HS-5 (cell line): ENCODE measurements at regions not wholly inside any gene's neighbourhood (a gene's known extent, or its start where the extent isn't known, plus 50 kb on each side); places are given as distances from the start of the nearest gene placed in this dataset.
"Not testable (repeated sequence)": the region's sequence is repeated elsewhere in the genome, so short reads cannot be mapped to it uniquely, and the experiment has no call there.

Experiments used
- DNase-seq: peaks from one replicate; pipeline ENCODE4 v3.0.0-alpha.2; 2012; ENCODE audit warnings: low read depth

DNA sequence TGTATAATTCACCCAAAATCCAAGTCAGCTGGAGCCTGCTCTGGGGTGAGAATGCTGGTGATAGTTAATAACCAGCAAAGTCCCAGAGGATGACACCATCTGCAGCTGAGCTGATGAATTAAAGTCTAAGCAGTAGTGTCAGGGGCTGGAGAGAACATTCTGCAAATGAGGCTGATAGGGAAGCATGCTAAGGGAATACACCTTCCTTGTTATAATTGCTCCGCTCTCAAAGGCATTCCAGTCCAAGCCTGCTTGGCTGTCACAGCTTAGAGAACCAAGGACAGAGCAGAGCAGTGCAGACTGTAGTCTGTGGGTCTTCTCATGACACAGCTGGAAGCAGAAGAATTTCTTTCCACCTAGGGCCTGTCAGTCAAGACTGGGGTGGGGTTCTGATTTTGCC is 283.1 kb downstream of the SIPA1L2 start:
- no peak for DNase-seq

GRCh38 chr1:232344791-232345399 is 285.0 kb downstream of the SIPA1L2 start:
- DNase-seq: no peak

- not testable (repeated sequence) for DNase-seq
Measured at GRCh38 chr1:232344186-232344585, 285.7 kb downstream of the SIPA1L2 start.

DNA sequence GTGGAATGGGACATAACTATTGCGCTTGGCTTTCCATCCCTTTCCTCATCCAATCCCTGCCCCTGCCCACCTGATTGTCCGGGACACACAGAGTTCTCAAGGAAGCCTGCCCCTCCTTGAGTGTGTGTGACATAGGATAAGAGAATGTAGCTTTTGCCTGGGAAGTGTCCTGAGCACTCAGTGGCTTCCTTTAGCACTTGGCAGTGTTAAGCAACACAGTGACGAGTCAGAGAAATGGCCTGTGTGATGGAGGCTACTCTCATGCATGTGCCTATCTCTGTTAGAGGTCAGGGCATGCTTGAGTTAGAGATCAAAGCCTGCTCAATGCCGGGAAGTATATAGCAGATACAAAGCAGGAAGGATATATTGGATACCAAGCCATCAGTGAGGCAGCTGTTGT is 289.5 kb downstream of the SIPA1L2 start:
- no peak for DNase-seq

- no peak for DNase-seq
Measured at GRCh38 chr1:232339073-232339472, 290.9 kb downstream of the SIPA1L2 start.

GRCh38 chr1:232335741-232336293 is 294.1 kb downstream of the SIPA1L2 start:
- no peak for DNase-seq

GRCh38 chr1:232335261-232335660 is 294.7 kb downstream of the SIPA1L2 start:
- DNase-seq: no peak

GRCh38 chr1:232334811-232335210 is 295.1 kb downstream of the SIPA1L2 start:
- no peak for DNase-seq

DNA sequence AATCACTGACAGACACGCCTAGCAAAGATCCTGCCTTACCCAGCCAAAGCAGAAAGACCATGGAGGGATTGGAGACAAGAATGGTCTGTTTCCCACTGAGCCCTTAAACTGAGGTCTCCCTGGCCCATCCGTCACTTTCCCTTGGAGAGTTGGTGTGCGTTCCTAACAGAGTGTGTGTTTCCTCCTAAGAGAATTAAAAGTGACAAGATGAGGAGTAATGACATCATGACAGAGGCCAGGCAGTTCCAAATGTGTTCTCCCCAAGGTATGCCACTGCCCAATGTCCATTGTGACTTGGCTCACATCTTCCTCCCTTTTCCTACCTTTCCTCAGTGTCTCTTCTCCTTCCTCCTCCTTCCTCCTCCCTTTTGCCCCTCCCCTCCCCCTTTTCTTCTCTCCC is 295.7 kb downstream of the SIPA1L2 start:
- no peak for DNase-seq

GRCh38 chr1:232333419-232333767 is 296.5 kb downstream of the SIPA1L2 start:
- no peak for DNase-seq

- not testable (repeated sequence) for DNase-seq
Measured at GRCh38 chr1:232332710-232333418, 297.1 kb downstream of the SIPA1L2 start.

- DNase-seq: no peak
Measured at GRCh38 chr1:232329103-232329813, 300.7 kb downstream of the SIPA1L2 start.

DNA sequence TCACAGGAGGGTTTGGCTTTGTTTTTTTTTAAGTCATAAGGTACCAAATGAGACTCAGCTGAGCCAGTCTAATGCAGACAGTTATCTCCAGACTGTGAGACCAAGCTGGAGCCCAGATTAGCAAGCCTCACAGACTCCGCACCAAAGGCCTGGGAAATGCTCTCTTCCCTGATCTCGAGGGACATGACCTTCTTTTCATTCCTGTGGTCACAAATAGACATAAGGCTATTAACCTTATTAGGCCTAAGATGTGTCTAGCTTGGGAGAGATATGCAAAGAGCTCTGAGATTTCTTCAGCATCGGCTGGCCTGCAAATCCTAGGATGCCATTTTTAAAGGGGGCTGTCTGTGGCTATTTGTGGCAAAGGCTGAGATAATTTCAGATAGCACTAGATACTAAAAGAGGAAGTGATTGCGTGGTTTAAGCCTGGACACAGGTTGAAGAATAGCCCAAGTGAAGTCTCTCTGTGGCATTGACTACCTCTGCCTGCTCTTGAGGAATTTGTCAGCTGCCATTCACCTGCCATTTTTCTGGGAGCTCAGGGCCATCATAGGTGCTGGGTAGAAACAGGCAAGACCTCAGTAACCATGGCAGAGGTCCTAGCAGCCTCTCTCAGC is 301.3 kb downstream of the SIPA1L2 start:
- no peak for DNase-seq

GRCh38 chr1:232327899-232328298 is 302.0 kb downstream of the SIPA1L2 start:
- no peak for DNase-seq

DNA sequence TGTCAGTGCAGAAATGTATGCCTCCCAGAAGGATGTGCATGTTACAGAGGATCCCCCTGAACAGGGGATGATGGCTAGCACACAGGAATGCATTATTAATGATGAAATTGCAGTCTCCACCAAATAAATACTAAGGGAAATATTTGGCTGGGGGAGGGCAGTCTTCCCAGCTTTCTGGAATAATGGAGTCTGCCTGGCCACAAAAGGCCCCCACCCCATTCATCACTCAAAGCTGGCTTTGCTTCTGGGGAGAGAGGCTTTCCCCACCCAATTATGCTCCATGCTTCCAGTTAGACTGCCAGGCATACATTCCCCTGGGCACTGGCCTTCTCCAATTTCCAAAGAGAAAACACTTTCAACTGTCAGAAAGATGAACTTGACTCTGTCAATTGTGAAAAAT is 302.7 kb downstream of the SIPA1L2 start:
- no peak for DNase-seq

DNA sequence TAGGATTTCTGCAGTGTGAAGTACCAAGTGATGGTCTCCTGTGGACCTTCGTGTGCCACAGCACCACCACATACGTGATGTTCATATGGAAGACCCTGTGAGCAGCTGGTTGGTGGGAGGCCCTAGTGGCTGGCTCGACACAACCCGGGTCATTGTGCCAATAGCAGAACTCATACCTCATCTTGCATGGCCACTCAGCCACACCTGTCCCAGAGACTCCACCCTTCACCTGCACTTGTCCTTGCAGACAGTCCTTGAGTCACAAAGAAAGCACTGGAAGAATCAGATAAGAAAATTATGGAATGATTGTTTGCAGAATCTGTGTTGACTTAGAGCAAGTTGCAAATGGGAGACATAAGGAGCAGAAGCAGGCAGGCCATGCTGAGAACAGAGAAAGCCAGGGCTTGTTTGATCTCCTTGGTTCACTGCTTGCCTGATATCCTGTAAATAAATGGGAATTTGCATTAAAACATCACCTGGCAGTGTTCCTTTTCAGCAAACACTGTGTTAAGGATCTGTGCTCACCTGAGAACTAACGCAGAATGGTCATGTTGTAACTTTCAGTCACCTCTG is 307.7 kb downstream of the SIPA1L2 start:
- no peak for DNase-seq

GRCh38 chr1:232319518-232320210 is 310.3 kb downstream of the SIPA1L2 start:
- no peak for DNase-seq

DNA sequence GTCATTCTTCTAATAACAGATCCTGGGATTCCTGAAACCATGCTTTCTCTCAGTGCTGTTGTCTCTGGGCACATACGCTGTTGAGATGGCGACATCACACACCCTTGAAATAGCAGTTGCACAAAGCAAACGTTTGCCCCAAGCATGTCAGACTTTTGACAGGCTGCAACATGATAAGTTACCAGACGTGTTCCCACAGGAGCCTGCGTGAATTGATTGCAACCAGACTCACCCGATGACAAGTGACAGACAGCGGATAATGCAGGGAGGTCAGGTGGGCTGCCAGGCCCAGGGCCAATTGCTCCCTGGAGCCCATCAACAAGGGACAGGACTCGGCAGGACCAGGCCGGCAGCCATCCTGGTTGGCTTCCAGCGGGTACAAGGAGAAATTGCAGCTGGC is 310.9 kb downstream of the SIPA1L2 start:
- no peak for DNase-seq

DNA sequence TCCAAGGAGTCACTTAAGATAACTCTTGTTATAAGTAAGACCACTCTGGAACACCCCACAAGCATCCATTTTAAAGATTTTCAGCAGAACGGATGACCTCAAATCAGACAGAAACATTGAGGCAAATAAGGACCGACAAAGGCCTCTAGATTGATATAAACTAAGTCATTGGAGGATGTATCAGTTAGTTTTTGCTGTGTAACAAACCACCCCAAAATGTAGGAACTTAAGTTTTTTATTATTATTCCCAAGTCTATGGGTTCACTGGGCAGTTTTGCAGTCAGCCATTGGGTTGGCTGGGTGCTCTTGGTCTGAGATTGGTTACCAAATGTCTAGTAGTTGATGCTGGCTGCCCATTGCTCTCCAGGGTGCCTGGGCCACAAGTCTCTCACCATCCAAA is 311.8 kb downstream of the SIPA1L2 start:
- DNase-seq: no peak

DNA sequence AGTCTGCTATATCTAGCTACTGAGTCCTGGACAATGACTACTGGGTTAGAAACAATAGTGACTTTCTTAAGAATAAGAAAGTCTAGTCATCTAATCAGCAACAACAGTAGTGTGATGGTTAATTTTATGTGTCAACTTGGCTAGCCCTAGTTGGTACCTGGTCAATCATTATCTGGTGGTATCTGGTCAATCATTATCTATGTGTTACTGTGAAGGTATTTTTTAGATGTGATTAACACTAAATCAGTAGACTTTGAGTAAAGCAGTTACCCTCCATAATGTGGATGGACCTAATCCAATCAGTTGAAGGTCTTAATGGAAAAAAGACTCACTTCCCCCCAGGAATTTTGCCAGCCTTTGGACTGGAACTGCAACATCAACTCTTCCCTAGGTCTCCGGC is 312.6 kb downstream of the SIPA1L2 start:
- no peak for DNase-seq

- no peak for DNase-seq
Measured at GRCh38 chr1:232316864-232317263, 313.1 kb downstream of the SIPA1L2 start.

DNA sequence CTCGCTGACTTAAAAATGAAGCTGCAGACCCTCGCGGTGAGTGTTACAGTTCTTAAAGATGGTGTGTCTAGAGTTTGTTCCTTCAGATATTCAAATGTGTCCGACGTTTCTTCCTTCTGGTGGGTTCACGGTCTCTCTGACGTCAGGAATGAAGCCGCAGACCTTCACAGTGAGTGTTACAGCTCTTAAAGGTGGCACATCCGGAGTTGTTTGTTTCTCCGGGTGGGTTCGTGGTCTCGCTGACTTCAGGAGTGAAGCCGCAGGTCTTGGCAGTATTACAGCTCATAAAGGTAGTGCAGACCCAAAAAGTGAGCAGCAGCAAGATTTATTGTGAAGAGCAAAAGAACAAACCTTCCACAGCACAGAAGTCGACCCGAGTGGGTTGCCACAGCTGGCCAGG is 316.1 kb downstream of the SIPA1L2 start:
- not testable (repeated sequence) for DNase-seq
